ENCODE measurements at regions not wholly inside any gene's neighbourhood (a gene's known extent, or its start where the extent isn't known, plus 50 kb on each side); places are given as distances from the start of the nearest gene placed in this dataset.
"Not testable (repeated sequence)": the region's sequence is repeated elsewhere in the genome, so short reads cannot be mapped to it uniquely, and the experiment has no call there.

- no peak for DNase-seq
Measured at GRCh38 chr2:147456779-147457178, 388.1 kb upstream of the ACVR2A start.

- DNase-seq: no peak
Measured at GRCh38 chr2:147451902-147452515, 392.8 kb upstream of the ACVR2A start.

- no peak for DNase-seq
Measured at GRCh38 chr2:147450661-147451510, 393.9 kb upstream of the ACVR2A start.

GRCh38 chr2:147449323-147449991 is 395.4 kb upstream of the ACVR2A start:
- no peak for DNase-seq

GRCh38 chr2:147442816-147443215 is 402.0 kb upstream of the ACVR2A start:
- DNase-seq: no peak

- DNase-seq: no peak
Measured at GRCh38 chr2:147441182-147441581, 403.6 kb upstream of the ACVR2A start.

GRCh38 chr2:147440734-147441133 is 404.1 kb upstream of the ACVR2A start:
- DNase-seq: no peak

GRCh38 chr2:147439986-147440385 is 404.8 kb upstream of the ACVR2A start:
- DNase-seq: no peak

- no peak for DNase-seq
Measured at GRCh38 chr2:147438882-147439281, 405.9 kb upstream of the ACVR2A start.

GRCh38 chr2:147433822-147434221 is 411.0 kb upstream of the ACVR2A start:
- DNase-seq: no peak

- no peak for DNase-seq
Measured at GRCh38 chr2:147430408-147430807, 414.4 kb upstream of the ACVR2A start.

- no peak for DNase-seq
Measured at GRCh38 chr2:147428120-147428747, 416.6 kb upstream of the ACVR2A start.

- DNase-seq: no peak
Measured at GRCh38 chr2:147425437-147426029, 419.3 kb upstream of the ACVR2A start.

GRCh38 chr2:147424766-147425165 is 420.1 kb upstream of the ACVR2A start:
- no peak for DNase-seq

- no peak for DNase-seq
Measured at GRCh38 chr2:147420947-147421675, 423.7 kb upstream of the ACVR2A start.

GRCh38 chr2:147420517-147420916 is 424.3 kb upstream of the ACVR2A start:
- no peak for DNase-seq

- no peak for DNase-seq
Measured at GRCh38 chr2:147416099-147416498, 428.7 kb upstream of the ACVR2A start.

- DNase-seq: not testable (repeated sequence)
Measured at GRCh38 chr2:147414656-147415055, 430.2 kb upstream of the ACVR2A start.

- DNase-seq: no peak
Measured at GRCh38 chr2:147408357-147408756, 436.5 kb upstream of the ACVR2A start.

GRCh38 chr2:147405651-147406050 is 439.2 kb upstream of the ACVR2A start:
- DNase-seq: no peak

- no peak for DNase-seq
Measured at GRCh38 chr2:147398996-147399395, 445.8 kb upstream of the ACVR2A start.

- DNase-seq: no peak
Measured at GRCh38 chr2:147398301-147398700, 446.5 kb upstream of the ACVR2A start.
